ENCODE measurements at regions not wholly inside any gene's neighbourhood (a gene's known extent, or its start where the extent isn't known, plus 50 kb on each side); places are given as distances from the start of the nearest gene placed in this dataset.

DNA sequence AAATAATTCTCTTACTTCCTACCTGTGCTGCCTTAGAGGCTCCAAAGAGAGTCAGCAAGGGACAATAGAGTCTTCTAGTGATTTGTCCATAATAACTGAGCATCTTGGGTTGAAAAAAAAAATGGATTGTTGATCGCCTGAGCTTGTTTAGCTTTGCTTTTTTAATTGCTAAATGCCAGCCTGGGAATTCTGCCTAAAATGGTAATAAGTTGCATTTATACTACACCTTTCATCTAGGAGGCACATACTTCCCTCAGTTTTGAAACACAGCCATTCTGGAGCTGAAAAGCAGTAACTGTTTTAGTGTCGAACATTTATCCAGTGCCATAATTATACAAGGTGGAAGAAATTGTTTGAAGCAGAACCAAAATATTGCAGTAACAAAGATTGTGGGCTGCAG, 421.3 kb downstream of the CAAP1 start:
- Histone ChIP-seq H3K9me3 (no peaks in the 10 kb centered on the region), H3K36me3 (replicated peaks in 1 of 2; ENCODE audit: control insufficient read depth in 1 of 2, insufficient read depth in 2 of 2, low read length in 1 of 2) (no peaks in the 10 kb centered on the region), H3K27me3 (ENCODE audit: insufficient read depth) (no peaks in the 10 kb centered on the region), H3K4me3 (ENCODE audit: low read depth in 2 of 2, low read length in 1 of 2) (no peak overlapping the region), H4K20me1 (ENCODE audit: insufficient read depth) (no peaks in the 10 kb centered on the region), H3K9ac (no peak overlapping the region), H3K9me2 (no peaks in the 10 kb centered on the region), H3K27ac (ENCODE audit: low read depth in 2 of 2, low read length in 1 of 2) (no peak overlapping the region), H3K4me1 (ENCODE audit: control insufficient read depth in 1 of 2, insufficient read depth in 2 of 2, low read depth in 1 of 2, low read length in 1 of 2) (no peaks in the 10 kb centered on the region), H3F3A (replicated peaks; ENCODE audit: insufficient read depth) (no peaks in the 10 kb centered on the region), H3K4me2 (no peak overlapping the region), H3K79me2 (ENCODE audit: insufficient read depth) (no peaks in the 10 kb centered on the region), H2AFZ (ENCODE audit: low read depth) (no peak overlapping the region)
- WGBS (ENCODE audit: low lambda C conversion rate), result 19% methylated on average over 2 of the region's 2 CpGs
- TF ChIP-seq EP300 (IDR thresholded peaks at IDR 0.05; ENCODE audit: borderline replicate concordance in 1 of 2, low read depth in 1 of 2, low read length in 1 of 2), result no peak
- TF ChIP-seq, protein P1, sequence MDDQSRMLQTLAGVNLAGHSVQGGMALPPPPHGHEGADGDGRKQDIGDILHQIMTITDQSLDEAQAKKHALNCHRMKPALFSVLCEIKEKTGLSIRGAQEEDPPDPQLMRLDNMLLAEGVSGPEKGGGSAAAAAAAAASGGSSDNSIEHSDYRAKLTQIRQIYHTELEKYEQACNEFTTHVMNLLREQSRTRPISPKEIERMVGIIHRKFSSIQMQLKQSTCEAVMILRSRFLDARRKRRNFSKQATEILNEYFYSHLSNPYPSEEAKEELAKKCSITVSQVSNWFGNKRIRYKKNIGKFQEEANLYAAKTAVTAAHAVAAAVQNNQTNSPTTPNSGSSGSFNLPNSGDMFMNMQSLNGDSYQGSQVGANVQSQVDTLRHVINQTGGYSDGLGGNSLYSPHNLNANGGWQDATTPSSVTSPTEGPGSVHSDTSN (IDR thresholded peaks at IDR 0.05), result no peak
- TF ChIP-seq, protein P2, sequence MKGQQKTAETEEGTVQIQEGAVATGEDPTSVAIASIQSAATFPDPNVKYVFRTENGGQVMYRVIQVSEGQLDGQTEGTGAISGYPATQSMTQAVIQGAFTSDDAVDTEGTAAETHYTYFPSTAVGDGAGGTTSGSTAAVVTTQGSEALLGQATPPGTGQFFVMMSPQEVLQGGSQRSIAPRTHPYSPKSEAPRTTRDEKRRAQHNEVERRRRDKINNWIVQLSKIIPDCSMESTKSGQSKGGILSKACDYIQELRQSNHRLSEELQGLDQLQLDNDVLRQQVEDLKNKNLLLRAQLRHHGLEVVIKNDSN (IDR thresholded peaks at IDR 0.05; ENCODE audit: borderline replicate concordance, low read depth), result no peak
- no peak for TF ChIP-seq FOXM1 (IDR thresholded peaks at IDR 0.05; ENCODE audit: low read depth)
- no peak for TF ChIP-seq CHD2 (IDR thresholded peaks at IDR 0.05; ENCODE audit: low read length, partially characterized antibody)
- TF ChIP-seq GATA2 (CRISPR knock-in tag; IDR thresholded peaks at IDR 0.05), result no peak
- no peak for TF ChIP-seq GABPA (IDR thresholded peaks at IDR 0.05; ENCODE audit: low read depth)
- TF ChIP-seq EZH2phosphoT487 (IDR thresholded peaks at IDR 0.05; ENCODE audit: borderline replicate concordance, low read depth), result no peak
- TF ChIP-seq, protein P3, sequence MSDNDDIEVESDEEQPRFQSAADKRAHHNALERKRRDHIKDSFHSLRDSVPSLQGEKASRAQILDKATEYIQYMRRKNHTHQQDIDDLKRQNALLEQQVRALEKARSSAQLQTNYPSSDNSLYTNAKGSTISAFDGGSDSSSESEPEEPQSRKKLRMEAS (IDR thresholded peaks at IDR 0.05; ENCODE audit: low read depth), result no peak
- TF ChIP-seq RCOR1 (IDR thresholded peaks at IDR 0.05; ENCODE audit: low read length), result no peak
- no peak for TF ChIP-seq RXRA (IDR thresholded peaks at IDR 0.05; ENCODE audit: borderline replicate concordance, low read depth)
- TF ChIP-seq JUND (IDR thresholded peaks at IDR 0.05), result no peak
- TF ChIP-seq RFX5 (IDR thresholded peaks at IDR 0.05; ENCODE audit: low read length), result no peak
- no peak for TF ChIP-seq SIN3A (IDR thresholded peaks at IDR 0.05; ENCODE audit: borderline replicate concordance, low read depth, low read length)
- TF ChIP-seq FOXJ3 (CRISPR knock-in tag; IDR thresholded peaks at IDR 0.05), result no peak
- TF ChIP-seq NRF1 (IDR thresholded peaks at IDR 0.05; ENCODE audit: low read depth, low read length), result no peak
- TF ChIP-seq ELF1 (IDR thresholded peaks at IDR 0.05), result no peak
- no peak for TF ChIP-seq FOSL2 (IDR thresholded peaks at IDR 0.05; ENCODE audit: borderline replicate concordance, low read depth)
- TF ChIP-seq, protein P4, sequence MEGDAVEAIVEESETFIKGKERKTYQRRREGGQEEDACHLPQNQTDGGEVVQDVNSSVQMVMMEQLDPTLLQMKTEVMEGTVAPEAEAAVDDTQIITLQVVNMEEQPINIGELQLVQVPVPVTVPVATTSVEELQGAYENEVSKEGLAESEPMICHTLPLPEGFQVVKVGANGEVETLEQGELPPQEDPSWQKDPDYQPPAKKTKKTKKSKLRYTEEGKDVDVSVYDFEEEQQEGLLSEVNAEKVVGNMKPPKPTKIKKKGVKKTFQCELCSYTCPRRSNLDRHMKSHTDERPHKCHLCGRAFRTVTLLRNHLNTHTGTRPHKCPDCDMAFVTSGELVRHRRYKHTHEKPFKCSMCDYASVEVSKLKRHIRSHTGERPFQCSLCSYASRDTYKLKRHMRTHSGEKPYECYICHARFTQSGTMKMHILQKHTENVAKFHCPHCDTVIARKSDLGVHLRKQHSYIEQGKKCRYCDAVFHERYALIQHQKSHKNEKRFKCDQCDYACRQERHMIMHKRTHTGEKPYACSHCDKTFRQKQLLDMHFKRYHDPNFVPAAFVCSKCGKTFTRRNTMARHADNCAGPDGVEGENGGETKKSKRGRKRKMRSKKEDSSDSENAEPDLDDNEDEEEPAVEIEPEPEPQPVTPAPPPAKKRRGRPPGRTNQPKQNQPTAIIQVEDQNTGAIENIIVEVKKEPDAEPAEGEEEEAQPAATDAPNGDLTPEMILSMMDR (IDR thresholded peaks at IDR 0.05), result no peak
- TF ChIP-seq MEF2A (IDR thresholded peaks at IDR 0.05; ENCODE audit: borderline replicate concordance, low read depth), result no peak
- POLR2A ChIA-PET, result no interaction called here
- CTCF ChIA-PET, result interaction anchor here (0.6 kb wide), 1 partner anchor 528 kb away, joined by 3 read pairs; no protein-coding TSS in a partner anchor
- DNase-seq, result no peak

Data from SK-N-SH (cell line).